ENCODE measurements at regions not wholly inside any gene's neighbourhood (a gene's known extent, or its start where the extent isn't known, plus 50 kb on each side); places are given as distances from the start of the nearest gene placed in this dataset.
"Not testable (repeated sequence)": the region's sequence is repeated elsewhere in the genome, so short reads cannot be mapped to it uniquely, and the experiment has no call there.

GRCh38 chr18:58808349-58808748, 56.3 kb upstream of the ZNF532 start:
- TF ChIP-seq EZH2 (optimal IDR thresholded peaks at IDR 0.05; ENCODE audit: low read depth, low read length), result no peak
- TF ChIP-seq EZH2phosphoT487 (IDR thresholded peaks at IDR 0.05; ENCODE audit: low read length), result no peak
- TF ChIP-seq CTCF (IDR thresholded peaks at IDR 0.05; ENCODE audit: low read length), result no peak
- H3K4me3 ChIP-seq (ENCODE audit: low read length), result no peak overlapping the region
- H3K27me3 ChIP-seq (replicated peaks; ENCODE audit: insufficient read depth, low read length), result peaks cover 3% of the 10 kb centered on the region; the same call in 1 of the 2 replicates
- 0 out of 2 replicates have a peak, but pooled peaks cover 7% of the 10 kb centered on the region for H3K4me1 ChIP-seq (ENCODE audit: low read length)
- H3K79me2 ChIP-seq (ENCODE audit: low read length), result no peaks in the 10 kb centered on the region
- no peaks in the 10 kb centered on the region for H3K36me3 ChIP-seq (replicated peaks; ENCODE audit: insufficient read depth, low read length)
- no peaks in the 10 kb centered on the region for H4K20me1 ChIP-seq (ENCODE audit: insufficient read depth, low read length)
- no peak overlapping the region for H3K27ac ChIP-seq (ENCODE audit: low read length)
- H3K9ac ChIP-seq (ENCODE audit: low read length), result no peak overlapping the region
- H3F3A ChIP-seq (ENCODE audit: insufficient read depth, low read length), result peaks cover 11% of the 10 kb centered on the region
- H3K4me2 ChIP-seq (ENCODE audit: low read depth, low read length), result no peak overlapping the region
- no peaks in the 10 kb centered on the region for H3K9me3 ChIP-seq (replicated peaks; ENCODE audit: insufficient read depth, low read length)
- no peak overlapping the region for H2AFZ ChIP-seq (ENCODE audit: low read length)
- no peak for DNase-seq
- H3K9me2 ChIP-seq (replicated peaks; ENCODE audit: insufficient read depth, low read length), result no peaks in the 10 kb centered on the region

- not testable (repeated sequence) for H3F3A ChIP-seq (ENCODE audit: insufficient read depth, low read length); H4K20me1 ChIP-seq (ENCODE audit: insufficient read depth, low read length); H3K4me3 ChIP-seq (ENCODE audit: low read length); H2AFZ ChIP-seq (ENCODE audit: low read length); H3K9me2 ChIP-seq (replicated peaks; ENCODE audit: insufficient read depth, low read length); H3K36me3 ChIP-seq (replicated peaks; ENCODE audit: insufficient read depth, low read length); H3K27ac ChIP-seq (ENCODE audit: low read length); DNase-seq; H3K9me3 ChIP-seq (replicated peaks; ENCODE audit: insufficient read depth, low read length); H3K9ac ChIP-seq (ENCODE audit: low read length); H3K4me1 ChIP-seq (ENCODE audit: low read length); H3K79me2 ChIP-seq (ENCODE audit: low read length); H3K4me2 ChIP-seq (ENCODE audit: low read depth, low read length)
- peaks cover 34% of the 10 kb centered on the region for H3K27me3 ChIP-seq (replicated peaks; ENCODE audit: insufficient read depth, low read length)
These were observed 52.8 kb upstream of the ZNF532 start for GRCh38 chr18:58811859-58812258.

- no peak overlapping the region for H3K4me2 ChIP-seq (ENCODE audit: low read depth, low read length)
- H3K4me1 ChIP-seq (ENCODE audit: low read length), result no peaks in the 10 kb centered on the region
- H3K27ac ChIP-seq (ENCODE audit: low read length), result no peak overlapping the region
- H3F3A ChIP-seq (ENCODE audit: insufficient read depth, low read length), result no peaks in the 10 kb centered on the region
- DNase-seq, result no peak
- no peaks in the 10 kb centered on the region for H3K79me2 ChIP-seq (ENCODE audit: low read length)
- H3K27me3 ChIP-seq (replicated peaks; ENCODE audit: insufficient read depth, low read length), result peaks cover 40% of the 10 kb centered on the region
- no peak overlapping the region for H2AFZ ChIP-seq (ENCODE audit: low read length)
- no peaks in the 10 kb centered on the region for H3K9me3 ChIP-seq (replicated peaks; ENCODE audit: insufficient read depth, low read length)
- no peaks in the 10 kb centered on the region for H3K9me2 ChIP-seq (replicated peaks; ENCODE audit: insufficient read depth, low read length)
- H3K36me3 ChIP-seq (replicated peaks; ENCODE audit: insufficient read depth, low read length), result no peaks in the 10 kb centered on the region
- H4K20me1 ChIP-seq (ENCODE audit: insufficient read depth, low read length), result no peaks in the 10 kb centered on the region
- H3K4me3 ChIP-seq (ENCODE audit: low read length), result no peak overlapping the region
- TF ChIP-seq EZH2phosphoT487 (IDR thresholded peaks at IDR 0.05; ENCODE audit: low read length) (no peak), EZH2 (optimal IDR thresholded peaks at IDR 0.05; ENCODE audit: low read depth, low read length) (no peak), CTCF (IDR thresholded peaks at IDR 0.05; ENCODE audit: low read length) (no peak)
- no peak overlapping the region for H3K9ac ChIP-seq (ENCODE audit: low read length)
These were observed 51.6 kb upstream of the ZNF532 start for GRCh38 chr18:58813105-58813504.

GRCh38 chr18:58813561-58814225, 51.0 kb upstream of the ZNF532 start:
- no peaks in the 10 kb centered on the region for H3K36me3 ChIP-seq (replicated peaks; ENCODE audit: insufficient read depth, low read length)
- no peak overlapping the region for H3K27ac ChIP-seq (ENCODE audit: low read length)
- no peak overlapping the region for H2AFZ ChIP-seq (ENCODE audit: low read length)
- TF ChIP-seq EZH2phosphoT487 (IDR thresholded peaks at IDR 0.05; ENCODE audit: low read length) (no peak), EZH2 (optimal IDR thresholded peaks at IDR 0.05; ENCODE audit: low read depth, low read length) (no peak), CTCF (IDR thresholded peaks at IDR 0.05; ENCODE audit: low read length) (no peak)
- peaks cover 2% of the 10 kb centered on the region; the same call in 1 of the 2 replicates for H3K4me1 ChIP-seq (ENCODE audit: low read length)
- no peaks in the 10 kb centered on the region for H4K20me1 ChIP-seq (ENCODE audit: insufficient read depth, low read length)
- H3K9ac ChIP-seq (ENCODE audit: low read length), result no peak overlapping the region
- DNase-seq, result no peak
- no peaks in the 10 kb centered on the region for H3K9me2 ChIP-seq (replicated peaks; ENCODE audit: insufficient read depth, low read length)
- peaks cover 45% of the 10 kb centered on the region for H3K27me3 ChIP-seq (replicated peaks; ENCODE audit: insufficient read depth, low read length)
- peaks cover 3% of the 10 kb centered on the region for H3F3A ChIP-seq (ENCODE audit: insufficient read depth, low read length)
- H3K4me3 ChIP-seq (ENCODE audit: low read length), result no peak overlapping the region
- H3K9me3 ChIP-seq (replicated peaks; ENCODE audit: insufficient read depth, low read length), result no peaks in the 10 kb centered on the region
- H3K4me2 ChIP-seq (ENCODE audit: low read depth, low read length), result no peak overlapping the region
- no peaks in the 10 kb centered on the region for H3K79me2 ChIP-seq (ENCODE audit: low read length)
